GM21390 (cell line): ENCODE measurements at regions not wholly inside any gene's neighbourhood (a gene's known extent, or its start where the extent isn't known, plus 50 kb on each side); places are given as distances from the start of the nearest gene placed in this dataset.

Experiments used
- ATAC-seq: cut with Tn5 transposase; IDR thresholded peaks from one replicate; pipeline ENCODE4 v1.9.1; 2021; ENCODE audit not compliant: unreplicated experiment

- ATAC-seq = no peak
Observed at GRCh38 chr2:200725596-200725995, 86.1 kb upstream of the BZW1 start.

- ATAC-seq = no peak
Observed at GRCh38 chr2:200728630-200729029, 83.1 kb upstream of the BZW1 start.

GRCh38 chr2:200730302-200730701 is 81.4 kb upstream of the BZW1 start:
- no peak for ATAC-seq

GRCh38 chr2:200730960-200731359 is 80.8 kb upstream of the BZW1 start:
- ATAC-seq = no peak

GRCh38 chr2:200732866-200733265 is 78.8 kb upstream of the BZW1 start:
- ATAC-seq = no peak

GRCh38 chr2:200733713-200734198 is 78.0 kb upstream of the BZW1 start:
- ATAC-seq = no peak

- ATAC-seq = no peak
Observed at GRCh38 chr2:200735061-200735460, 76.6 kb upstream of the BZW1 start.

- ATAC-seq = no peak
Observed at GRCh38 chr2:200736646-200737274, 75.0 kb upstream of the BZW1 start.

GRCh38 chr2:200737585-200737984 is 74.1 kb upstream of the BZW1 start:
- no peak for ATAC-seq

GRCh38 chr2:200738590-200738989 is 73.1 kb upstream of the BZW1 start:
- ATAC-seq = no peak

GRCh38 chr2:200740907-200741306 is 70.8 kb upstream of the BZW1 start:
- no peak for ATAC-seq

GRCh38 chr2:200741468-200742202 is 70.1 kb upstream of the BZW1 start:
- ATAC-seq = no peak

- ATAC-seq = no peak
Observed at GRCh38 chr2:200742426-200742825, 69.3 kb upstream of the BZW1 start.

- ATAC-seq = no peak
Observed at GRCh38 chr2:200743042-200743676, 68.6 kb upstream of the BZW1 start.

- ATAC-seq = no peak
Observed at GRCh38 chr2:200744201-200744602, 67.5 kb upstream of the BZW1 start.

- no peak for ATAC-seq
Observed at GRCh38 chr2:200746301-200746700, 65.4 kb upstream of the BZW1 start.

- ATAC-seq = no peak
Observed at GRCh38 chr2:200747668-200748618, 63.8 kb upstream of the BZW1 start.

GRCh38 chr2:200748779-200749178 is 62.9 kb upstream of the BZW1 start:
- ATAC-seq = no peak

GRCh38 chr2:200749631-200750322 is 61.9 kb upstream of the BZW1 start:
- ATAC-seq = no peak

- ATAC-seq = no peak
Observed at GRCh38 chr2:200750323-200750910, 61.3 kb upstream of the BZW1 start.
